ENCODE measurements at regions not wholly inside any gene's neighbourhood (a gene's known extent, or its start where the extent isn't known, plus 50 kb on each side); places are given as distances from the start of the nearest gene placed in this dataset.

DNA sequence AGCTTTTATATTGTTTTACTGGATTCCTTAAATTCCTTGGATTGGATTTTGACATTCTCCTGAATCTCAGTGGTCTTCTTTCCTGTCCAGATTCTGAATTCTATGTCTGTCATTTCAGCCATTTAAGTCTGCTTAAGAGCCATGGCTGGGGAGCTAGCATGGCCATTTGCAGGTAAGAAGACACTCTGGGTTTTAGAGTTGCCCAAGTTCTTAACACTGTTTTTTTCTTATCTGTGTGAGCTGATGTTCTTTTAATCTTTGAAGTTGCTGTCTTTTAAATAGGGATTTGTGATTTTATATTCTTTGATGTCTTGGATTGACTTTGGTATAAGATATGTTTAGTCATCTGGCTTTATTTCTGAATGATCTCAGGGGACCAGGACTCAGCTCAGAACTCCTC, 677.2 kb downstream of the CCDC85A start:
- H3K27ac ChIP-seq: no peak overlapping the region
- no peaks in the 10 kb centered on the region for H3K9me3 ChIP-seq
- H3K36me3 ChIP-seq: no peaks in the 10 kb centered on the region
- no peaks in the 10 kb centered on the region for H3K27me3 ChIP-seq
- H3K4me1 ChIP-seq: no peaks in the 10 kb centered on the region
- no peak for ATAC-seq
- no peak overlapping the region for H3K4me3 ChIP-seq
- no peak for TF ChIP-seq POLR2AphosphoS5 (IDR thresholded peaks at IDR 0.05)
- TF ChIP-seq EP300 (IDR thresholded peaks at IDR 0.05): no peak
- TF ChIP-seq, protein P1, sequence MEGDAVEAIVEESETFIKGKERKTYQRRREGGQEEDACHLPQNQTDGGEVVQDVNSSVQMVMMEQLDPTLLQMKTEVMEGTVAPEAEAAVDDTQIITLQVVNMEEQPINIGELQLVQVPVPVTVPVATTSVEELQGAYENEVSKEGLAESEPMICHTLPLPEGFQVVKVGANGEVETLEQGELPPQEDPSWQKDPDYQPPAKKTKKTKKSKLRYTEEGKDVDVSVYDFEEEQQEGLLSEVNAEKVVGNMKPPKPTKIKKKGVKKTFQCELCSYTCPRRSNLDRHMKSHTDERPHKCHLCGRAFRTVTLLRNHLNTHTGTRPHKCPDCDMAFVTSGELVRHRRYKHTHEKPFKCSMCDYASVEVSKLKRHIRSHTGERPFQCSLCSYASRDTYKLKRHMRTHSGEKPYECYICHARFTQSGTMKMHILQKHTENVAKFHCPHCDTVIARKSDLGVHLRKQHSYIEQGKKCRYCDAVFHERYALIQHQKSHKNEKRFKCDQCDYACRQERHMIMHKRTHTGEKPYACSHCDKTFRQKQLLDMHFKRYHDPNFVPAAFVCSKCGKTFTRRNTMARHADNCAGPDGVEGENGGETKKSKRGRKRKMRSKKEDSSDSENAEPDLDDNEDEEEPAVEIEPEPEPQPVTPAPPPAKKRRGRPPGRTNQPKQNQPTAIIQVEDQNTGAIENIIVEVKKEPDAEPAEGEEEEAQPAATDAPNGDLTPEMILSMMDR (IDR thresholded peaks at IDR 0.05): no peak
- no peak for TF ChIP-seq POLR2A (IDR thresholded peaks at IDR 0.05)

DNA sequence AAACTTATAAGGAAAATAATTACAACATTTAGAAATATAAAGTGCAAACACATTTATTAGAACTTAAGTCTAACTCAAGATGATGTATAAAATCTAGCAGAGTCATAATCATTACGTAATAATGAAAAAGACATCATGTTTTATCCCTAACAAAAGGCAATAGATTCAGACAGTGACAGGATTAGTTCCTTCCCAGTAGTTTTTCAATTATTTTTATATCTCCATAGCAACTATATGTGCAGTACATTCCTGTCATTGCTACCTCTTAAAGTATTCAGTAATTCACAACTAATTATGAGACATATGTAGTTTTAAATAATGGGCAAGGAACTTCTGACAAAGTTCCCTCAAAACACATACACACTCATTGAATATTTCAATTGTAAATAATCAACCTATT, 687.9 kb downstream of the CCDC85A start:
- Histone ChIP-seq H3K9me3 (no peaks in the 10 kb centered on the region), H3K36me3 (no peaks in the 10 kb centered on the region), H3K27ac (no peak overlapping the region), H3K4me3 (no peak overlapping the region), H3K4me1 (no peaks in the 10 kb centered on the region), H3K27me3 (no peaks in the 10 kb centered on the region)
- TF ChIP-seq, protein P1 (IDR thresholded peaks at IDR 0.05): no peak
- TF ChIP-seq POLR2AphosphoS5 (IDR thresholded peaks at IDR 0.05): no peak
- TF ChIP-seq POLR2A (IDR thresholded peaks at IDR 0.05): no peak
- no peak for TF ChIP-seq EP300 (IDR thresholded peaks at IDR 0.05)
- 57 to 70% methylated on average over 1 of the region's 1 CpG for WGBS, 2 donors (ENCODE audit: low coverage in 1 of 2)
- ATAC-seq: no peak

- no peak overlapping the region for H3K27ac ChIP-seq
- no peak overlapping the region for H3K4me3 ChIP-seq
- TF ChIP-seq POLR2AphosphoS5 (IDR thresholded peaks at IDR 0.05): no peak
- TF ChIP-seq POLR2A (IDR thresholded peaks at IDR 0.05): no peak
- TF ChIP-seq EP300 (IDR thresholded peaks at IDR 0.05): no peak
- TF ChIP-seq, protein P1 (IDR thresholded peaks at IDR 0.05): no peak
- ATAC-seq: no peak
- 82% methylated on average over 3 of the region's 4 CpGs; no CpG with 5 or more reads in 1 of the 2 donors for WGBS, 2 donors (ENCODE audit: low coverage in 1 of 2)
- H3K36me3 ChIP-seq: no peaks in the 10 kb centered on the region
- H3K9me3 ChIP-seq: no peaks in the 10 kb centered on the region
- no peaks in the 10 kb centered on the region for H3K27me3 ChIP-seq
- no peaks in the 10 kb centered on the region for H3K4me1 ChIP-seq
These were observed 690.9 kb downstream of the CCDC85A start for GRCh38 chr2:56874717-56875116.

GRCh38 chr2:56889738-56890137, 705.9 kb downstream of the CCDC85A start:
- no peak for ATAC-seq
- TF ChIP-seq, protein P1 (IDR thresholded peaks at IDR 0.05): no peak
- TF ChIP-seq POLR2A (IDR thresholded peaks at IDR 0.05): no peak
- TF ChIP-seq POLR2AphosphoS5 (IDR thresholded peaks at IDR 0.05): no peak
- TF ChIP-seq EP300 (IDR thresholded peaks at IDR 0.05): no peak
- Histone ChIP-seq H3K4me1 (no peaks in the 10 kb centered on the region), H3K27me3 (no peaks in the 10 kb centered on the region), H3K27ac (no peak overlapping the region), H3K9me3 (no peaks in the 10 kb centered on the region), H3K36me3 (no peaks in the 10 kb centered on the region), H3K4me3 (no peak overlapping the region)
- 82 to 88% methylated on average over 2 of the region's 2 CpGs for WGBS, 2 donors (ENCODE audit: low coverage in 1 of 2)

- H3K4me3 ChIP-seq: no peak overlapping the region
- ATAC-seq: no peak
- no peaks in the 10 kb centered on the region for H3K9me3 ChIP-seq
- no peaks in the 10 kb centered on the region for H3K4me1 ChIP-seq
- no peak overlapping the region for H3K27ac ChIP-seq
- H3K27me3 ChIP-seq: no peaks in the 10 kb centered on the region
- TF ChIP-seq, protein P1 (IDR thresholded peaks at IDR 0.05): no peak
- TF ChIP-seq POLR2A (IDR thresholded peaks at IDR 0.05) (no peak), POLR2AphosphoS5 (IDR thresholded peaks at IDR 0.05) (no peak), EP300 (IDR thresholded peaks at IDR 0.05) (no peak)
- H3K36me3 ChIP-seq: no peaks in the 10 kb centered on the region
These were observed 708.6 kb downstream of the CCDC85A start for GRCh38 chr2:56892382-56892781.
